ENCODE measurements at regions not wholly inside any gene's neighbourhood (a gene's known extent, or its start where the extent isn't known, plus 50 kb on each side); places are given as distances from the start of the nearest gene placed in this dataset.

- DNase-seq (ENCODE audit: low read depth in 2 of 2): no peak
Measured at GRCh38 chr2:166563894-166564293, 69.8 kb upstream of the SCN7A start.

- DNase-seq (ENCODE audit: low read depth in 2 of 2): no peak
Measured at GRCh38 chr2:166560022-166560421, 66.0 kb upstream of the SCN7A start.

GRCh38 chr2:166550923-166551322 lies 56.9 kb upstream of the SCN7A start:
- no peak for DNase-seq (ENCODE audit: low read depth in 2 of 2)

- no peak for DNase-seq (ENCODE audit: low read depth in 2 of 2)
Measured at GRCh38 chr2:166545473-166545872, 51.4 kb upstream of the SCN7A start.
